HepG2 (cell line): ENCODE measurements at regions not wholly inside any gene's neighbourhood (a gene's known extent, or its start where the extent isn't known, plus 50 kb on each side); places are given as distances from the start of the nearest gene placed in this dataset.

Source experiments
- ATAC-seq: fragments of 200-7000 bp; cut with Tn5 transposase; 3 replicates; pipeline ENCODE4 v1.9.1; 2020; ENCODE audit warnings: mild to moderate bottlenecking, moderate library complexity
- BruUV-seq: library from RNA; stranded (reverse); fragments of 400-500 nt; replicated peaks from 2 replicates; lab custom pipeline; 2021; lab: Mats Ljungman, UMichigan
- CTCF ChIA-PET: fragments of 300-600 bp; formaldehyde crosslinking; extraction: SDS; loops from one replicate; lab custom pipeline; 2021; ENCODE audit warnings: low total read pairs, inconsistent platforms, low intra/inter-chr PET ratio; lab: Yijun Ruan, JAX
- POLR2A ChIA-PET: fragments of 350-600 bp; sonication (Branson Sonifier 250); formaldehyde crosslinking; loops from one replicate; lab custom pipeline; 2020; ENCODE audit warnings: antibody characterized with exemption, inconsistent platforms; lab: Yijun Ruan, JAX
- DNase-seq: peaks from one replicate; pipeline ENCODE4 v3.0.0-alpha.2; 2015; ENCODE audit warnings: low spot score
- FAIRE-seq: peaks from 3 replicates; lab custom pipeline; 2011; peaks lifted over from hg19 to GRCh38; lab: Jason Lieb, UNC
- H2AFZ ChIP-seq: one replicate; pipeline ENCODE4 v1.6.1; 2011; ENCODE audit warnings: low read length, inconsistent platforms
- H3K27ac ChIP-seq: fragments of 300-600 bp; 3 replicates; pipeline ENCODE4 v1.8.0; 2011; ENCODE audit warnings: mixed run types, mild to moderate bottlenecking, mixed read lengths, low read length, inconsistent platforms; ENCODE audit not compliant: insufficient read depth; ENCODE audit errors: extremely low read length
- H3K27me3 ChIP-seq, 2 experiments: fragments of 200-600 bp in 1 of 2; 2 replicates in 1 of 2; 3 replicates in 1 of 2; pipeline versions ENCODE4 v1.6.0 to v1.8.0; 2011; ENCODE audit warnings: low read length in 2 of 2, mild to moderate bottlenecking in 2 of 2, moderate library complexity in 2 of 2, inconsistent platforms in 1 of 2; ENCODE audit not compliant: insufficient read depth in 2 of 2, control insufficient read depth in 1 of 2
- H3K36me3 ChIP-seq, 2 experiments: fragments of 200-600 bp in 1 of 2; replicated peaks in 1 of 2; 2 replicates in 1 of 2; 3 replicates in 1 of 2; pipeline versions ENCODE4 v1.5.1 to v1.8.0; 2011; ENCODE audit warnings: low read length in 2 of 2, inconsistent platforms in 1 of 2; ENCODE audit not compliant: insufficient read depth in 2 of 2, control insufficient read depth in 1 of 2
- H3K4me1 ChIP-seq: 2 replicates; pipeline ENCODE4 v1.5.1; 2012; ENCODE audit warnings: low read length, inconsistent platforms; ENCODE audit not compliant: insufficient read depth
- H3K4me2 ChIP-seq: 2 replicates; pipeline ENCODE4 v1.6.0; 2011; ENCODE audit warnings: low read depth, low read length, inconsistent platforms
- H3K4me3 ChIP-seq, 3 experiments: fragments of 200-600 bp in 1 of 3; sonication (generic), shearing (Covaris generic) in 1 of 3; replicated peaks in 1 of 3; 2 replicates each; pipeline ENCODE4 v1.5.1; 2011 to 2016; ENCODE audit warnings: low read length in 3 of 3, inconsistent platforms in 2 of 3, low read depth in 2 of 3, mild to moderate bottlenecking in 2 of 3, control low read depth in 1 of 3, mixed read lengths in 1 of 3; ENCODE audit not compliant: insufficient read depth in 1 of 3
- H3K79me2 ChIP-seq: one replicate; pipeline ENCODE4 v1.6.1; 2011; ENCODE audit warnings: low read length, inconsistent platforms; ENCODE audit not compliant: insufficient read depth
- H3K9ac ChIP-seq: 2 replicates; pipeline ENCODE4 v1.6.0; 2011; ENCODE audit warnings: mild to moderate bottlenecking, low read depth, low read length, inconsistent platforms; ENCODE audit not compliant: insufficient read depth
- H3K9me3 ChIP-seq: 2 replicates; pipeline ENCODE4 v1.5.1; 2012; ENCODE audit warnings: mild to moderate bottlenecking, low read length
- H4K20me1 ChIP-seq: 2 replicates; pipeline ENCODE4 v1.6.0; 2011; ENCODE audit warnings: inconsistent platforms, mild to moderate bottlenecking, low read length, moderate library complexity; ENCODE audit not compliant: insufficient read depth
- EED ChIP-seq: sonication (generic); formaldehyde crosslinking; IDR thresholded peaks from 2 replicates; pipeline ENCODE4 v1.5.0; 2020; ENCODE audit warnings: mild to moderate bottlenecking, missing genetic modification reagents
- GMEB2 ChIP-seq: IDR thresholded peaks from 2 replicates; pipeline ENCODE4 v1.6.1; 2016; ENCODE audit warnings: missing biosample characterization, missing genetic modification reagents, low read depth
- HBP1 ChIP-seq: IDR thresholded peaks from 2 replicates; pipeline ENCODE4 v1.6.1; 2016; ENCODE audit warnings: low read depth, control low read depth
- HOXA9 ChIP-seq: sonication (generic); formaldehyde crosslinking; IDR thresholded peaks from 2 replicates; pipeline ENCODE4 v1.8.1; 2022; ENCODE audit warnings: missing genetic modification reagents, mild to moderate bottlenecking, moderate library complexity, borderline replicate concordance
- IRF2 ChIP-seq: IDR thresholded peaks from 2 replicates; pipeline ENCODE4 v1.6.1; 2018; ENCODE audit warnings: missing genetic modification reagents, missing compliant biosample characterization
- KDM2A ChIP-seq: sonication (generic); formaldehyde crosslinking; IDR thresholded peaks from 2 replicates; pipeline ENCODE4 v1.4.0; 2020; ENCODE audit warnings: low read depth, missing genetic modification reagents, borderline replicate concordance
- SAP130 ChIP-seq: IDR thresholded peaks from 2 replicates; pipeline ENCODE4 v1.6.1; 2016; ENCODE audit warnings: low read depth
- SMAD9 ChIP-seq: sonication (generic); formaldehyde crosslinking; IDR thresholded peaks from 2 replicates; pipeline ENCODE4 v1.5.1; 2020; ENCODE audit warnings: mild to moderate bottlenecking, missing genetic modification reagents
- ZBTB43 ChIP-seq: sonication (generic); formaldehyde crosslinking; conservative IDR thresholded peaks from 2 replicates; pipeline ENCODE4 v1.4.0; 2020; ENCODE audit warnings: missing genetic modification reagents
- ZFP41 ChIP-seq: sonication (generic); formaldehyde crosslinking; IDR thresholded peaks from 2 replicates; pipeline ENCODE4 v1.4.0; 2020; ENCODE audit warnings: mild to moderate bottlenecking, missing genetic modification reagents, borderline replicate concordance
- ZNF124 ChIP-seq: sonication (generic); formaldehyde crosslinking; IDR thresholded peaks from 2 replicates; pipeline ENCODE4 v1.4.0; 2020; ENCODE audit warnings: missing genetic modification reagents
- ZNF501 ChIP-seq: sonication (generic); formaldehyde crosslinking; IDR thresholded peaks from 2 replicates; pipeline ENCODE4 v1.5.1; 2020; ENCODE audit warnings: mild to moderate bottlenecking, moderate library complexity, missing genetic modification reagents
- ZNF512 ChIP-seq: sonication (generic); formaldehyde crosslinking; IDR thresholded peaks from 2 replicates; pipeline ENCODE4 v1.4.0; 2020; ENCODE audit warnings: mild to moderate bottlenecking, missing genetic modification reagents
- ZNF777 ChIP-seq: sonication (generic); formaldehyde crosslinking; IDR thresholded peaks from 2 replicates; pipeline ENCODE4 v1.4.0; 2020; ENCODE audit warnings: missing genetic modification reagents
- WGBS: methylation state at CpG from one replicate; pipeline ENCODE4 v1.1.6; 2017; ENCODE audit warnings: low lambda C conversion rate; 5-methylcytosine and 5-hydroxymethylcytosine counted together
- in situ Hi-C: cut with HindIII; loops from 2 replicates; pipeline ENCODE4 v1.10.0; 2017; ENCODE audit warnings: low pct_unique_long_range_greater_than_20kb; ENCODE audit not compliant: extremely low pct_ligation_motif_present
- intact Hi-C: fragments of 100-400 bp; cut with micrococcal nuclease; formaldehyde crosslinking; loops from one replicate; pipeline ENCODE4 v1.10.0; 2022; ENCODE audit not compliant: unreplicated experiment

- TF ChIP-seq SMAD9 (CRISPR knock-in tag) (no peak), EED (no peak), SAP130 (CRISPR knock-in tag) (no peak), ZNF124 (CRISPR knock-in tag) (no peak)
Observed at GRCh38 chr2:198387677-198388076, 583.3 kb downstream of the PLCL1 start (continued).

- no peak for DNase-seq
- Histone ChIP-seq H3K4me2 (no peak overlapping the region), H4K20me1 (no peaks in the 10 kb centered on the region), H3K36me3 (no peaks in the 10 kb centered on the region), H3K79me2 (no peaks in the 10 kb centered on the region), H3K9ac (no peak overlapping the region), H3K27me3 (no peaks in the 10 kb centered on the region), H3K27ac (no peak overlapping the region), H3K4me1 (no peaks in the 10 kb centered on the region), H3K9me3 (no peaks in the 10 kb centered on the region), H2AFZ (no peak overlapping the region), H3K4me3 (no peak overlapping the region)
- 0% methylated on average over 1 of the region's 1 CpG for WGBS
- in situ Hi-C loops (no loop called here), intact Hi-C loops (no loop called here)
- no peak for ATAC-seq
- no TSS peak for BruUV-seq
- POLR2A ChIA-PET, result no interaction called here
- FAIRE-seq, result no peak
- TF ChIP-seq HOXA9 (CRISPR knock-in tag), result no peak
- no peak for TF ChIP-seq HBP1 (CRISPR knock-in tag)
- no peak for TF ChIP-seq IRF2 (CRISPR knock-in tag)
- no peak for TF ChIP-seq ZNF501 (CRISPR knock-in tag)
- no peak for TF ChIP-seq ZNF512 (CRISPR knock-in tag)
- no peak for TF ChIP-seq ZNF777 (CRISPR knock-in tag)
- TF ChIP-seq GMEB2 (CRISPR knock-in tag), result no peak
- no peak for TF ChIP-seq ZFP41 (CRISPR knock-in tag)
- no peak for TF ChIP-seq ZBTB43 (CRISPR knock-in tag)
- no peak for TF ChIP-seq KDM2A (CRISPR knock-in tag)
- CTCF ChIA-PET, result no interaction called here
Observed at GRCh38 chr2:198385856-198386255, 581.5 kb downstream of the PLCL1 start.
